Common myeloid progenitor, CD34-positive (primary cell): ENCODE measurements at regions not wholly inside any gene's neighbourhood (a gene's known extent, or its start where the extent isn't known, plus 50 kb on each side); places are given as distances from the start of the nearest gene placed in this dataset.
"Not testable (repeated sequence)": the region's sequence is repeated elsewhere in the genome, so short reads cannot be mapped to it uniquely, and the experiment has no call there.

Experiments
- CTCF ChIA-PET: fragments of 350-600 bp; sonication (Branson Sonifier 250); formaldehyde crosslinking; loops from one replicate; lab custom pipeline; 2021; ENCODE audit warnings: antibody characterized with exemption; lab: Charles Lee
- POLR2A ChIA-PET: fragments of 350-600 bp; sonication (Branson Sonifier 250); formaldehyde crosslinking; loops from one replicate; lab custom pipeline; 2021; ENCODE audit warnings: antibody characterized with exemption; lab: Charles Lee
- DNase-seq, 3 donors: peaks; one replicate each; pipeline versions ENCODE4 v3.0.0 to v3.0.0-alpha.2; 2013
- H3K27ac ChIP-seq, 2 experiments: 1 replicate in 1 of 2; 2 replicates in 1 of 2; pipeline ENCODE4 v1.7.0; 2013; ENCODE audit warnings: inconsistent platforms in 2 of 2, low read length in 2 of 2, mild to moderate bottlenecking in 2 of 2, low read depth in 1 of 2, moderate library complexity in 1 of 2; ENCODE audit not compliant: severe bottlenecking in 2 of 2, insufficient read depth in 1 of 2, poor library complexity in 1 of 2
- H3K27me3 ChIP-seq, 5 experiments: replicated peaks in 2 of 5; 1 replicate in 3 of 5; 2 replicates in 2 of 5; pipeline versions ENCODE4 v1.6.1 to v1.7.0; 2013; ENCODE audit warnings: low read length in 4 of 5, mild to moderate bottlenecking in 2 of 5, moderate library complexity in 2 of 5, inconsistent platforms in 1 of 5; ENCODE audit not compliant: insufficient read depth in 5 of 5, control insufficient read depth in 4 of 5
- H3K36me3 ChIP-seq, 4 experiments: 1 replicate in 2 of 4; 2 replicates in 2 of 4; pipeline versions ENCODE4 v1.6.1 to v1.7.0; 2013; ENCODE audit warnings: low read length in 3 of 4, control low read depth in 1 of 4, mild to moderate bottlenecking in 1 of 4; ENCODE audit not compliant: control insufficient read depth in 4 of 4, insufficient read depth in 4 of 4
- H3K4me1 ChIP-seq, 4 experiments: 1 replicate in 3 of 4; 2 replicates in 1 of 4; pipeline versions ENCODE4 v1.6.1 to v1.7.1; 2013; ENCODE audit warnings: low read length in 3 of 4, mild to moderate bottlenecking in 3 of 4, control low read depth in 1 of 4, inconsistent platforms in 1 of 4, moderate library complexity in 1 of 4; ENCODE audit not compliant: control insufficient read depth in 4 of 4, insufficient read depth in 4 of 4; ENCODE audit errors: control extremely low read depth in 1 of 4
- H3K4me3 ChIP-seq, 7 experiments: 1 replicate in 4 of 7; 2 replicates in 3 of 7; pipeline versions ENCODE4 v1.5.1 to v1.7.0; 2013; ENCODE audit warnings: mild to moderate bottlenecking in 7 of 7, low read length in 6 of 7, moderate library complexity in 6 of 7, inconsistent platforms in 2 of 7, low read depth in 2 of 7, control low read depth in 1 of 7; ENCODE audit not compliant: insufficient read depth in 4 of 7, control insufficient read depth in 1 of 7; ENCODE audit errors: extremely low read depth in 1 of 7
- H3K9me3 ChIP-seq, 5 experiments: 1 replicate in 4 of 5; 2 replicates in 1 of 5; pipeline versions ENCODE4 v1.6.1 to v1.7.1; 2013; ENCODE audit warnings: low read length in 4 of 5, mild to moderate bottlenecking in 2 of 5, inconsistent platforms in 1 of 5, low read depth in 1 of 5, moderate library complexity in 1 of 5; ENCODE audit not compliant: control insufficient read depth in 4 of 5, insufficient read depth in 2 of 5; ENCODE audit errors: control extremely low read depth in 1 of 5
- WGBS: methylation state at CpG from one replicate; pipeline ENCODE4 v1.1.5; 2013; ENCODE audit not compliant: insufficient coverage; 5-methylcytosine and 5-hydroxymethylcytosine counted together

GRCh38 chr10:42690449-42691360 is 52.3 kb upstream of the ZNF33B start:
- Histone ChIP-seq H3K36me3 (no peaks in the 10 kb centered on the region), H3K9me3 (no peaks in the 10 kb centered on the region), H3K4me1 (peaks cover 0 to 19% (median 2%) of the 10 kb centered on the region in 4 experiments), H3K27ac (no peak overlapping the region), H3K4me3 (no peak overlapping the region), H3K27me3 (no peaks in the 10 kb centered on the region)
- CTCF ChIA-PET, result no interaction called here
- POLR2A ChIA-PET, result no interaction called here
- DNase-seq, result peak in 2 of 3 donors; percentile 20 to 37
- WGBS, result 97% methylated on average over 22 of the region's 29 CpGs

- H3K9me3 ChIP-seq, result no peaks in the 10 kb centered on the region
- peaks cover 0 to 22% (median 2%) of the 10 kb centered on the region in 4 experiments for H3K4me1 ChIP-seq
- no peaks in the 10 kb centered on the region for H3K27me3 ChIP-seq
- CTCF ChIA-PET, result interaction anchor here (1.0 kb wide), 1 partner anchor 15 kb away, joined by 4 read pairs; no protein-coding TSS in a partner anchor
- H3K27ac ChIP-seq, result no peak overlapping the region
- POLR2A ChIA-PET, result no interaction called here
- no peak for DNase-seq
- no peaks in the 10 kb centered on the region for H3K36me3 ChIP-seq
- H3K4me3 ChIP-seq, result no peak overlapping the region
- WGBS, result 97% methylated on average over 15 of the region's 25 CpGs
These were observed 53.2 kb upstream of the ZNF33B start for GRCh38 chr10:42691361-42692120.

DNA sequence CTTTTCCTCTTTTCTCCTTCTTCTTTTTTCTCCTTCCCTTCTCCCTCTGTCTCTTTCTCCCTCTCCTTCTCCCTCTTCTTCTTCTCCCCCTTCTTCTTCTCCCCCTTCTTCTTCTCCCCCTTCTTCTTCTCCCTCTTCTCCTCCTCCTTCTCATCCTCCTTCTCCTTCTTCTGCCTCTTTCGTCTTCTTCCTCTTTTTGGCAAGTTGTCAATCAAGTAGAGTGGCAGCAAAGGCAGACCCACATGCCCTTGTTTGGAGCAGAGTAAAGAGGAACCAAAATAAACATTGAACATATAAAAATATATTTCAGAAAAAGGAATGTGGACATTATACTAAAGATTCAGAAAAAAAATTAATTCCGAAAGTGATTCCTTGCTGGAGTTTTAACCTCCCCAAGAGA is 59.6 kb upstream of the ZNF33B start:
- no peaks in the 10 kb centered on the region for H3K36me3 ChIP-seq
- peaks cover 0 to 12% (median 2%) of the 10 kb centered on the region in 4 experiments for H3K4me1 ChIP-seq
- WGBS, result 100% methylated on average over 1 of the region's 2 CpGs
- DNase-seq, result peak in 2 of 3 donors; percentile 13 to 34
- POLR2A ChIA-PET, result no interaction called here
- H3K27me3 ChIP-seq, result peaks cover 0 to 3% (median 0%) of the 10 kb centered on the region in 5 experiments
- H3K4me3 ChIP-seq, result no peak overlapping the region
- H3K27ac ChIP-seq, result no peak overlapping the region
- CTCF ChIA-PET, result interaction anchor here (0.8 kb wide), 1 partner anchor 56 kb away, joined by 3 read pairs; no protein-coding TSS in a partner anchor
- H3K9me3 ChIP-seq, result no peaks in the 10 kb centered on the region

GRCh38 chr10:42707234-42707633 is 68.9 kb upstream of the ZNF33B start:
- CTCF ChIA-PET, result interaction anchor here (1.3 kb wide), 1 partner anchor 16 kb away, joined by 4 read pairs; no protein-coding TSS in a partner anchor
- 7% methylated on average over 2 of the region's 4 CpGs for WGBS
- POLR2A ChIA-PET, result no interaction called here
- Histone ChIP-seq H3K4me3 (no peak overlapping the region), H3K27ac (no peak overlapping the region), H3K27me3 (peaks cover 0 to 7% (median 2%) of the 10 kb centered on the region in 5 experiments), H3K9me3 (no peaks in the 10 kb centered on the region), H3K36me3 (no peaks in the 10 kb centered on the region), H3K4me1 (no peaks in the 10 kb centered on the region)
- DNase-seq, result no peak

DNA sequence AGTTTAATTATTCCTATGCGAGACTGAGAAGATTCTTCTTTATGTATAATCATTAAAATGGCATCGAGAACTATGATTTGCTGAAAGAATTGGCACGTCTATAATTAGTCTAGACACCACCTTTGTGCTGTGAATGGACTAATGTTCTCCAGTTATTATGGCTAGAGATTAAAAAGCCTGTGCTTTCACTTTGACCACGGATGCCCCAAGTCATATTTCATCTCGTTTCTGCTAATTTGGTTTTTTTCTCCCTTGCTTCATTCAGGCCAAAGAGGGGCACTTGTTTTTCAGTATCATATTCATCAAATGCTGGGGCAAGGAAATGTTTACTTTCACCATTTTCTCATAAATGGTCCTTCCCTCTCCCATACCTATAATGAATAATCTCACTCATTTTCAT is 63.3 kb upstream of the BMS1 start:
- H3K9me3 ChIP-seq, H3K36me3 ChIP-seq, H3K4me3 ChIP-seq, DNase-seq, POLR2A ChIA-PET, H3K4me1 ChIP-seq, H3K27ac ChIP-seq, H3K27me3 ChIP-seq, CTCF ChIA-PET: not testable (repeated sequence)
- WGBS, result no CpG with 5 or more reads among the region's 5 CpGs

GRCh38 chr10:42722575-42722974 is 60.0 kb upstream of the BMS1 start:
- ChIA-PET CTCF (no interaction called here), POLR2A (no interaction called here)
- Histone ChIP-seq H3K27me3 (no peaks in the 10 kb centered on the region), H3K4me3 (no peak overlapping the region), H3K36me3 (no peaks in the 10 kb centered on the region), H3K27ac (no peak overlapping the region), H3K4me1 (no peaks in the 10 kb centered on the region), H3K9me3 (no peaks in the 10 kb centered on the region)
- WGBS, result 100% methylated on average over 1 of the region's 4 CpGs
- no peak for DNase-seq
